ENCODE measurements at regions not wholly inside any gene's neighbourhood (a gene's known extent, or its start where the extent isn't known, plus 50 kb on each side); places are given as distances from the start of the nearest gene placed in this dataset.

DNA sequence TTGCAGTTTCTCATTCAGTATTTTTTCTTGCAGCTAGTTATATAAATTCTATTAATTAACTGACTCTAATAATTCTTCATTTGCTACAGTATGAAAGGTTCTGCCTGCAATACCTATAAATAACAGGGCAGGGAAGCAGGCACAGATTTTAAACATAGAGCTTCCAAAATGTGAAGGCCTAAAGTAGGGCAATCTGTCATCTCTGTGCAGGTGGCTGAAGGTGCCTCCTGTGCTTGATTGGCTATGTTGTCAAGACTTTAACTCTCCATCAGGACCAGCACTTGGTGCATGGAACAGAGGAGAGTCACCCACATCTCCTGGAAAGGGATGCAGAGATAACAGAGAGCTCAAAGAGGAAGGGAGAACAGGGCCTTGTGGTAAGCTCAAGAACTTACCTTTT lies 75.2 kb upstream of the TSPAN5 start:
- no TSS peak for BruUV-seq (replicated peaks)
- TF ChIP-seq, protein P1, sequence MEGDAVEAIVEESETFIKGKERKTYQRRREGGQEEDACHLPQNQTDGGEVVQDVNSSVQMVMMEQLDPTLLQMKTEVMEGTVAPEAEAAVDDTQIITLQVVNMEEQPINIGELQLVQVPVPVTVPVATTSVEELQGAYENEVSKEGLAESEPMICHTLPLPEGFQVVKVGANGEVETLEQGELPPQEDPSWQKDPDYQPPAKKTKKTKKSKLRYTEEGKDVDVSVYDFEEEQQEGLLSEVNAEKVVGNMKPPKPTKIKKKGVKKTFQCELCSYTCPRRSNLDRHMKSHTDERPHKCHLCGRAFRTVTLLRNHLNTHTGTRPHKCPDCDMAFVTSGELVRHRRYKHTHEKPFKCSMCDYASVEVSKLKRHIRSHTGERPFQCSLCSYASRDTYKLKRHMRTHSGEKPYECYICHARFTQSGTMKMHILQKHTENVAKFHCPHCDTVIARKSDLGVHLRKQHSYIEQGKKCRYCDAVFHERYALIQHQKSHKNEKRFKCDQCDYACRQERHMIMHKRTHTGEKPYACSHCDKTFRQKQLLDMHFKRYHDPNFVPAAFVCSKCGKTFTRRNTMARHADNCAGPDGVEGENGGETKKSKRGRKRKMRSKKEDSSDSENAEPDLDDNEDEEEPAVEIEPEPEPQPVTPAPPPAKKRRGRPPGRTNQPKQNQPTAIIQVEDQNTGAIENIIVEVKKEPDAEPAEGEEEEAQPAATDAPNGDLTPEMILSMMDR (conservative IDR thresholded peaks at IDR 0.05) = no peak
- no peak for TF ChIP-seq EZH2 (IDR thresholded peaks at IDR 0.05; ENCODE audit: low read depth)
- Histone ChIP-seq H3K36me3 (ENCODE audit: low read depth) (no peaks in the 10 kb centered on the region), H3F3A (ENCODE audit: insufficient read depth, low read depth) (peaks cover 5% of the 10 kb centered on the region; the same call in 1 of the 2 replicates), H3K4me3 (no peak overlapping the region), H4K20me1 (ENCODE audit: insufficient read depth) (no peaks in the 10 kb centered on the region), H3K4me2 (no peak overlapping the region), H3K9me2 (ENCODE audit: insufficient read depth) (no peaks in the 10 kb centered on the region), H3K4me1 (replicated peaks; ENCODE audit: insufficient read depth) (peaks cover 7% of the 10 kb centered on the region), H3K79me2 (ENCODE audit: low read depth) (no peaks in the 10 kb centered on the region), H2AFZ (no peak overlapping the region), H3K9me3 (ENCODE audit: insufficient read depth, low read depth) (0 out of 2 replicates have a peak, but pooled peaks cover 4% of the 10 kb centered on the region), H3K27ac (no peak overlapping the region), H3K27me3 (ENCODE audit: insufficient read depth, low read depth) (no peaks in the 10 kb centered on the region)
- CTCF ChIA-PET = no interaction called here
- POLR2A ChIA-PET (ENCODE audit: unreplicated experiment) = no interaction called here
- DNase-seq = no peak
- intact Hi-C loops (cut with micrococcal nuclease; ENCODE audit: unreplicated experiment) = no loop called here

DNA sequence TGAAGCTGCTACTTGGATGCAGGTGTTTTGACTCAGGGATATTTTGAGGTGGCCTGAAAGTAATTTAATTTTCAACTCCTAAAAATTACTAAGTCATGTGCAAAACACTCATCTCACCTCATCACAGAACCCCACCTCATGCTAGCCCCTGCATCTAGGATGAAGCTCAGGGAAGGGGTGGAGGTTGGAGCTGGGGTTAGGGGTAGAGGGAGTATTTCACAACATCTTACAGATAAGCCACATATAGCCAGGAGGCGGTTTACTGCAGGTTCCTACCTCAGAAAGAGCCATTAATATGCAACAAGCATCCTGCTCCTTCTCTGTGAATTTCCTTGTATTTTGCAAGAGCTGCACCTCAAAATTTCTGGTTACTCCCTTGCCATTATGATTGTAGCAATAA lies 70.5 kb upstream of the TSPAN5 start:
- H2AFZ ChIP-seq = no peak overlapping the region
- no peaks in the 10 kb centered on the region for H3K9me2 ChIP-seq (ENCODE audit: insufficient read depth)
- H4K20me1 ChIP-seq (ENCODE audit: insufficient read depth) = no peaks in the 10 kb centered on the region
- H3K79me2 ChIP-seq (ENCODE audit: low read depth) = no peaks in the 10 kb centered on the region
- H3K4me3 ChIP-seq = no peak overlapping the region
- H3K9me3 ChIP-seq (ENCODE audit: insufficient read depth, low read depth) = no peaks in the 10 kb centered on the region
- BruUV-seq (replicated peaks) = no TSS peak
- ChIA-PET CTCF (interaction anchor here (0.7 kb wide), 1 partner anchor 892 kb away, joined by 3 read pairs; no protein-coding TSS in a partner anchor), POLR2A (ENCODE audit: unreplicated experiment) (no interaction called here)
- DNase-seq = no peak
- peaks cover 12% of the 10 kb centered on the region for H3K4me1 ChIP-seq (replicated peaks; ENCODE audit: insufficient read depth)
- H3K27me3 ChIP-seq (ENCODE audit: insufficient read depth, low read depth) = no peaks in the 10 kb centered on the region
- TF ChIP-seq, protein P1 (conservative IDR thresholded peaks at IDR 0.05) = no peak
- TF ChIP-seq EZH2 (IDR thresholded peaks at IDR 0.05; ENCODE audit: low read depth) = no peak
- H3K4me2 ChIP-seq = peak overlapping the region; percentile 35
- H3K27ac ChIP-seq = no peak overlapping the region
- intact Hi-C loops (cut with micrococcal nuclease; ENCODE audit: unreplicated experiment) = no loop called here
- peaks cover 10% of the 10 kb centered on the region; the same call in 1 of the 2 replicates for H3F3A ChIP-seq (ENCODE audit: insufficient read depth, low read depth)
- H3K36me3 ChIP-seq (ENCODE audit: low read depth) = no peaks in the 10 kb centered on the region

DNA sequence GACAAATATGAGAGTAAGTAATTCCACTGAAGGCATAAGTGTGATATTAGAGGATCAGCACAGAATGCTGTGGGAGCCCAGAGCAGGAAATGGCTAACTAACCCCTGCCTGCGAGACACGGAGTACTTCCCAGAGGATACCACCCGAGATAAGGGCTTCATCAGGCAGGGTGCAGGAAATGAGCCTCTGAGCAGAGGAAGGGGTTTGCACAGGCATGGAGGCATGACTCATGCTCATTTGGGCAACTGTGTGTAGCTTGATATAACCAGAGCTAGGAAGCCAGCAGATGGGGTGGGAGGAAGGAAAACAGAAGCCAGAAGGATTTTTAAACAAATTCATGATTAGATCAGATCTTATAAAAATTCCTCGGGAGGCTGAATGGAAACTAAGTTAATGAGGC lies 70.0 kb upstream of the TSPAN5 start:
- H3K27ac ChIP-seq = no peak overlapping the region
- no peaks in the 10 kb centered on the region for H3K9me2 ChIP-seq (ENCODE audit: insufficient read depth)
- no peak for TF ChIP-seq EZH2 (IDR thresholded peaks at IDR 0.05; ENCODE audit: low read depth)
- TF ChIP-seq, protein P1 (conservative IDR thresholded peaks at IDR 0.05) = no peak
- H3K4me1 ChIP-seq (replicated peaks; ENCODE audit: insufficient read depth) = peaks cover 12% of the 10 kb centered on the region
- no peaks in the 10 kb centered on the region for H4K20me1 ChIP-seq (ENCODE audit: insufficient read depth)
- H3K79me2 ChIP-seq (ENCODE audit: low read depth) = no peaks in the 10 kb centered on the region
- BruUV-seq (replicated peaks) = no TSS peak
- ChIA-PET POLR2A (ENCODE audit: unreplicated experiment) (no interaction called here), CTCF (no interaction called here)
- peaks cover 10% of the 10 kb centered on the region; the same call in 1 of the 2 replicates for H3F3A ChIP-seq (ENCODE audit: insufficient read depth, low read depth)
- H3K4me3 ChIP-seq = no peak overlapping the region
- no peaks in the 10 kb centered on the region for H3K27me3 ChIP-seq (ENCODE audit: insufficient read depth, low read depth)
- intact Hi-C loops (cut with micrococcal nuclease; ENCODE audit: unreplicated experiment) = no loop called here
- no peak overlapping the region for H2AFZ ChIP-seq
- H3K36me3 ChIP-seq (ENCODE audit: low read depth) = no peaks in the 10 kb centered on the region
- H3K9me3 ChIP-seq (ENCODE audit: insufficient read depth, low read depth) = no peaks in the 10 kb centered on the region
- H3K4me2 ChIP-seq = peak overlapping the region; percentile 35
- DNase-seq = peak in 1 of 2 experiments; percentile 59

All from PC-9 (cell line).